GM23338 (cell line): ENCODE measurements at regions not wholly inside any gene's neighbourhood (a gene's known extent, or its start where the extent isn't known, plus 50 kb on each side); places are given as distances from the start of the nearest gene placed in this dataset.

Experiments used
- CTCF ChIP-seq, 2 experiments: fragments of 200-600 bp in 1 of 2; sonication (generic) in 1 of 2; conservative IDR thresholded peaks; 2 replicates each; pipeline versions ENCODE4 v1.5.1 to v1.6.1; 2016 to 2017; ENCODE audit warnings: antibody characterized with exemption in 2 of 2, low read depth in 2 of 2, mild to moderate bottlenecking in 2 of 2, moderate library complexity in 1 of 2
- EZH2 ChIP-seq: fragments of 200-600 bp; sonication (generic); IDR thresholded peaks from one replicate; pipeline ENCODE4 v1.8.0; 2017; ENCODE audit warnings: antibody characterized with exemption, mild to moderate bottlenecking, low read depth; ENCODE audit not compliant: unreplicated experiment
- POLR2AphosphoS5 ChIP-seq: IDR thresholded peaks from 2 replicates; pipeline ENCODE4 v1.6.1; 2016; ENCODE audit warnings: antibody characterized with exemption, low read depth
- REST ChIP-seq: IDR thresholded peaks from one replicate; pipeline ENCODE4 v1.6.1; 2018; ENCODE audit warnings: antibody characterized with exemption; ENCODE audit not compliant: unreplicated experiment

- TF ChIP-seq CTCF (conservative IDR thresholded peaks at IDR 0.05; ENCODE audit: low read depth in 2 of 2) (no peak), POLR2AphosphoS5 (no peak), REST (no peak), EZH2 (no peak)
Observed at GRCh38 chr18:79607361-79607952, 72.1 kb upstream of the CTDP1 start.
